HL-60/S4 treated with phorbol 12-myristate 13-acetate at 8.2 ng/mL for 4 days and 3 days (cell line): ENCODE measurements at regions not wholly inside any gene's neighbourhood (a gene's known extent, or its start where the extent isn't known, plus 50 kb on each side); places are given as distances from the start of the nearest gene placed in this dataset.

ENCODE experiments used
- in situ Hi-C: fragments of 300-500 bp; cut with MboI; formaldehyde crosslinking; loops from 2 replicates; pipeline ENCODE4 v1.15.0; 2022; ENCODE audit warnings: low sequenced_read_pairs

DNA sequence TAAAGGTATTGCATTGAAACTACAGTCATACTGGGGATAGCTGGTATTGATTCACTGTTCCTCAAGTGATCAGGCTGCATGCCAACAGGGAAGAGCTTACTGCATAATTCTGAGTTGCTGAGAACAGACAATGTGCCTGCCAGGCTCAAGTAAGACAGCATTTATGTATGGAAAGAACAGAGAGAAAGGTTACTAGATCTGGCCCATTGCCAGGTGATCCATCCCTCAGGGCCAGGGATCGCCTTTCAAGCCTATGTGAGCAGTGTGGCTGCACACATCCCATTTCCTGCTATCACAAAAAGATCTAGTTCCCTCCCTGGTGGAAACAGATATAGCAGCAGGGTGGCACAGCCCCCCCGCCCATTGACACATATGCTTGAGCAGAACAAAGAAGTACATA is 254.0 kb downstream of the TMA16 start:
- in situ Hi-C loops = no loop called here

DNA sequence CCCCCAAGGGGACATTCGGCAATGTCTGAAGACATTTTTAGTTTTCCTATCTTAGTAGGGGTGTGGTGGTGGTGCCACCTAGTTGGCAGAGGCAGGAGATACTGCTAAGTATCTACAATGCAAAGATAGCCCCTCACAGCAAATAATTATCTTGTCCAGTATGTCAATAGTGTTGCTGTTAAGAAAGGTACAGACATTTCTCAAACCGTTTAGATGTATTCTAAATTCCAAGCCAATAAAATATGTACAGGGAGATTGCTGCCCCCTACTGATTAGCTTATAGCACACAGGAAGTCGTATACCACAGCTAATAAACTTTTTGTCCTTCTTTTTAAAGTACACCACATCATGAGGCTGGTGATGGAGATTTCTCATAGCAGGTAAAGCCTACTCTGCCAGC is 260.5 kb downstream of the TMA16 start:
- in situ Hi-C loops = no loop called here

DNA sequence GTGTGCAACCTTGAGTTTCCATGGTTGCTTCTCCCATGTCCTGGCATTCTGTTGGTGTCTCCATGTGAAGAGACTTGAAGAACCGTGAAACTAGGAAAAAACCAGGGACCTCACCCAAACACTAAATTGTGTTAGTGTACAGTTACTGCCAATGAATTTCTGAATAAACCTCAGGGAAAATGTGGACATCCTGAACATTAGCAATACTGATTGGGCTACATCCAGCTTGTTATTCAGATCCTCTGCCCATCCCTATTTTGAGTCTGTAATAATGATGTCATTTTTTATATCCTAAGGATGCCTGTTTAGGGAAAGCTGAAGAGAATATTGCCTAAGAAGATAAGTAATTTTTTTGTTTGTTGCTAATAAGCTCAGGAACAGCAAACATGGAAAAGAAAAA is 262.7 kb downstream of the TMA16 start:
- in situ Hi-C loops = no loop called here

- in situ Hi-C loops = no loop called here
These were observed 263.5 kb downstream of the TMA16 start for GRCh38 chr4:163758032-163758431.

DNA sequence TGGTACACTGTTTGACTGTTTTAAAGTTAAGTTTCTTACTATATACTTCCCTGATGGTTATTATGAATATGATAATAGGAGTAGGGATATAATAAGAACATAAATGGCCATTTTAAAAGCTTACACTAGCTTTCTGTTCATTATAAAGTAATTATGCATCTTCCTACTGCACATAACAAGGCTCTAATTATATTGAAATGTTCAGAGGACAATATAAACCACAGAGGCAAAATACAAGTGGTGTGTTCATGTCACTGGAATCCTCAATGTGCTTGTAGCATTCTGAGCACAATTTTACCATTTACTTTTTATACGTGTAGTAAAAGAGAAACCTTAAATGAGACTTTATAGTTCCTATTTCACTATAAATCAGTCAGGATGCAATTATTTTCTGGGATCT is 268.3 kb downstream of the TMA16 start:
- in situ Hi-C loops = no loop called here

GRCh38 chr4:163764569-163764968 is 270.1 kb downstream of the TMA16 start:
- in situ Hi-C loops = no loop called here

DNA sequence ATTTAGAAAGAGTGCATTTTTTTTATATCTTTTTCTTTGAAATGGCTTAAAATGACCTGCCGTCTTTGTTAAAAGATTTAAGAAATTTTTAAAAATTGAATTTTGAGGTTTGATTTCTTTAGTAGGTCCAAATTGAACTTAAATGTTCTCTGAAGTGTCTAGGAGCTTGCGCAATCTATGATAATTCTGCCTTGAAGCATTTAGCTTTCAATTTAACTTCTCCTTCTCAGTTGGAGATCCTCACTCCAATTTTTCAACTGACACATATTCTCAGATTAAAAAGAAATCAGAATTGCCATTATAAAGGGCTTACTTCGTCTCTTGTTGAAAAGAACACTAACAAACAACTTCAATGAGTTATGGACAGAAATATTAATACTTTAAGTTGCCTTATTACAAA is 273.5 kb downstream of the TMA16 start:
- in situ Hi-C loops = no loop called here

DNA sequence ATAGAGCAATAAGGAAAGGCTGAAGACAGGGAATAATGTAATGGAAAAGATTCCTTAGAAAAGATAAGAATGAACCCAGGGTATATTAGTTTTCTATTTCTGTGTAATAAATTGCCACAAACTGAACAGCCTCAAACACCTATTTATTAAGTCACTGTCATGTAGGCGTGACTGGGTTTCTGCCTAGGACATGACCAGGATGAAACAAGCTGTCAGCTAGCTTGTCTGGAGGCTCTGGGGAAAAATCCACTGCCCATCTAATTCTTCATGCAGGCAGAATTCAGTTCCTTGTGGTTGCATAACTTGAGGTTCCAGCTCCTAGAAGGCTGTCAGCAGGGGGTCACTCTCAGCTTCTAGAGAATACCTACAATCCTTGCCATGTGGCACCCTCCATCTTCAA is 277.7 kb downstream of the TMA16 start:
- in situ Hi-C loops = no loop called here

- in situ Hi-C loops = no loop called here
These were observed 279.4 kb downstream of the TMA16 start for GRCh38 chr4:163773940-163774339.

GRCh38 chr4:163776957-163777356 is 282.5 kb downstream of the TMA16 start:
- in situ Hi-C loops = no loop called here

GRCh38 chr4:163781726-163782125 is 287.2 kb downstream of the TMA16 start:
- in situ Hi-C loops = no loop called here

- in situ Hi-C loops = no loop called here
These were observed 295.7 kb downstream of the TMA16 start for GRCh38 chr4:163790231-163790630.

- in situ Hi-C loops = no loop called here
These were observed 301.4 kb downstream of the TMA16 start for GRCh38 chr4:163795885-163796284.

DNA sequence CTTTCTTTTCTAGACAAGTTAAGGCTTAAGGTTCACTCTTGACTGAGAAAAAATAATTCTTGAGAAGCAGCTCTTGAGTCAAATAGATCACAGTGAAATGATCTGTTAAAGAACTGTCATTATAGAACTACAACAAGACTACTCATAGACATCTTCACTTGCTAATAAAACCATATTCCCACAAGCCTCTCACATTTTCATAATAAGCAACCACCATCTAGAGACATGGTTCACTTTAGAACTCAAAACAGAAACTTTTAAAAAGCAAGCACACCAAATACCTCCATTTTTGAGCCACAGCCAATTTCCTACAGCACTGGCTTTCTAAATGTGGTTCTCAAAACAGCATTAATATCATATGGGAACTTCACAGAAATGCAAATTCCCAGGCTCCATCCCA is 309.5 kb downstream of the TMA16 start:
- in situ Hi-C loops = no loop called here

DNA sequence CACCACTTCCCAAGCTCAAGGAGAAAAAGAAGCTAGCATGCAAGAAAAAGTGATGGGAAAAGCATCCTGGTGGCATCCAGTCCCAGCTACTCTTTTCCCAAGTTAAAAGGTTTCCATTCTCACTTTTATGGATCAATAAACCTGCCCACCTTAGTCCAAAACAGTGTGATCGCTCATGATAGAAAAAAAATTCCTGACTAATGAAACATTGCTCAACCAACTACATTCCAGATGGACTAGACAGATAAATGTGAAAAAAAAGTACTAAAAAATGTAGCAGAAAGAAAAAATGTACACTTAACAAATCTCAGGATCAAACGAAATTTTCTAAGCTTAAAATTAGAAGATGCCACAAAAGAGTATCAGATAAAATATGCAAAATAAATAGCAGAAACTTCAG is 312.2 kb downstream of the TMA16 start:
- in situ Hi-C loops = no loop called here

GRCh38 chr4:163808011-163808410 is 313.5 kb downstream of the TMA16 start:
- in situ Hi-C loops = no loop called here

- in situ Hi-C loops = no loop called here
These were observed 316.3 kb downstream of the TMA16 start for GRCh38 chr4:163810755-163811154.

DNA sequence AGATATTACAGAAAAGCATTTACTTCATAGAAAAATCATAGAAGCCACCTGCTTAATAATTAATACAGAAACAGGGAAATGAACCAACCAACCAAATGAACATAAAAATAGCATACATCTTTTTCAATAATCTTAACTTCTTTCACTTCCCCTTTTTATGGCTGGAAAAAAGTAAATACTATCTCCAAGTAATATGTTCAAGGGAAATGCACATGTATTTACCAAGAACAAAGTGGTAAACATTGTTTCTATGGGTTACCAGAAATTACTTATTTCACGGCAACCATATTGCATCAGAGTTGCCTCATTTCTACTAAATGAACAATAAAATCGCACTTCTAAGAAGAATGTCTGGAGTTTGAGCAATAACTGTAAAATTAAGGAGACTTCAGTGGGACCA is 321.3 kb downstream of the TMA16 start:
- in situ Hi-C loops = no loop called here

DNA sequence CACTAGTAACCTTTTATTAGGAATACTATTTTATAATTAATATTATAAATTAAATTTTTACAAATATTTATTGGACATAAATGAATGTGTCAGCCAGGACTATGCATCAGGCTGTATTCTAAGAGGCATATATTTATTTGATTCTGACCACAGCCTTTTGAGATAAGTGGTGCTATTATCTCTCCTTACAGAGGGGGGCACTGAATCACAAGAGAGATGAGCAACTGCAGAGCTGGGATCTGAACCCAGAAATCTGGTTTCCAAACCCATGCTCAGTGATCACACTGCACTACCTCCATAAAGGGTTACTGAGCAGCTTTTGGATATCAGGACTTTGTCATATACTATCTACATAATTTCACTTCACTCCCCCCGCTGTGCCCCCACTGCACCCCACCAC is 322.0 kb downstream of the TMA16 start:
- in situ Hi-C loops = no loop called here

- in situ Hi-C loops = no loop called here
These were observed 324.2 kb downstream of the TMA16 start for GRCh38 chr4:163818673-163819072.

DNA sequence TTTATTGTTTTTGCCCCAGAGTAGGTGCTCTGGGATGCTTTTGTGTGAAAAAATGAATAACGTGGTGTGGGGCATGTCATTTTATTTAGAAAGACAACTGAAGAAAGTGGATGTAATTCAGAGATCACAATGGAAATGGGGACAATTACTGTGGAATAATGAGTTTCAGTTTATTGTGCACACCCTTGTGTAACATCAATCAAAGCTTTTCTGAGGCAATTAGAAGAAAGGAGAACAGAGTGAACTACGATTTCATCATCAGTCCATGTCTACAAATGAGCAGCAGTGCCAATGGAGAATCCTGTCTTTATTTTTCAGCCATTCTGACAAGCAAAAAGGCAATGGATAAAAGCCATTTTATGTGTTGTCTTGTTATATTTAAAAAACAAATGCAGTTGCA is 339.2 kb downstream of the TMA16 start:
- in situ Hi-C loops = no loop called here

DNA sequence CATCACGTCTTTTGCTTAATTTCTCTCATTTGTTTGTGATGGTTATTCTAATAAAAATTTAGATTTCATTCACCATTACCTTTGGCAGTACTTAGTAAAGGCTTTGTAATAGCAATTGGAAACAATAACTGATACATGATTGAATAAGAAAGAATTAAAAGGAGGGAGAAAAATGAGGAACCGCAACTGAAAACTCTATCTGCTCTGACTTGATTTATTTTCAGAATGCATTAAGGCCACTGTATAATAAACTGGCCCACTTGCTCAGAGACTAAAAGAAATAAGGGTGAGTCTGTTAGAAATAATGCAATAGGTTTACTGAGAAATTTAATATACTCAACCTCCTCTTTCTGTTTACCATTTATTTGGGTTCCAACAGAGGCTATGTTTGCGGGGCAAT is 351.5 kb downstream of the TMA16 start:
- in situ Hi-C loops = no loop called here

- in situ Hi-C loops = no loop called here
These were observed 357.8 kb downstream of the TMA16 start for GRCh38 chr4:163852246-163852645.

GRCh38 chr4:163857903-163858302 is 363.4 kb downstream of the TMA16 start:
- in situ Hi-C loops = no loop called here
